GM18511 (cell line): ENCODE measurements at regions not wholly inside any gene's neighbourhood (a gene's known extent, or its start where the extent isn't known, plus 50 kb on each side); places are given as distances from the start of the nearest gene placed in this dataset.

ENCODE experiments used
- ATAC-seq: cut with Tn5 transposase; IDR thresholded peaks from one replicate; pipeline ENCODE4 v1.9.1; 2021; ENCODE audit warnings: mild to moderate bottlenecking, moderate library complexity; ENCODE audit not compliant: unreplicated experiment

- peak; percentile 33 for ATAC-seq
These were observed 58.1 kb upstream of the MEF2A start for GRCh38 chr15:99507504-99508310.

- ATAC-seq: no peak
These were observed 57.5 kb upstream of the MEF2A start for GRCh38 chr15:99508311-99508645.

DNA sequence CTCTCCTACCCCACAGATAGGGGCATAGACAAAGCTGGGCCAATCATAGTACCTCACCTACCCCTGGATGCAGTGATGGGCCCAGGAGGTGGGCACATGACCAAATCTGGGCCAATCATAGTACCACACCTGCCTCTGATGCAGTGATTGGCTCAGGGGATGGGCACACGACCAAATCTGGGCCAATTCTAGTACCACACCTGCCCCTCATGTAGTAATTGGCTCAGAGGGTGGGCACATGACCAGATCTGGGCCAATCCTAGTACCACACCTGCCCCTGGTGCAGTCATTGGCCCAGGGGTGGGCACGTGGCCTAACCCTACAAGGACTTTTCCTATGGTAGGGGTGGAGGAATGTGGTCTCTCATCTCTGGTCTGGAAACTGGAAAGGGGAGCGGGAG is 56.9 kb upstream of the MEF2A start:
- ATAC-seq: no peak

- ATAC-seq: no peak
These were observed 55.9 kb upstream of the MEF2A start for GRCh38 chr15:99509686-99510461.

- ATAC-seq: no peak
These were observed 54.3 kb upstream of the MEF2A start for GRCh38 chr15:99511531-99511865.

DNA sequence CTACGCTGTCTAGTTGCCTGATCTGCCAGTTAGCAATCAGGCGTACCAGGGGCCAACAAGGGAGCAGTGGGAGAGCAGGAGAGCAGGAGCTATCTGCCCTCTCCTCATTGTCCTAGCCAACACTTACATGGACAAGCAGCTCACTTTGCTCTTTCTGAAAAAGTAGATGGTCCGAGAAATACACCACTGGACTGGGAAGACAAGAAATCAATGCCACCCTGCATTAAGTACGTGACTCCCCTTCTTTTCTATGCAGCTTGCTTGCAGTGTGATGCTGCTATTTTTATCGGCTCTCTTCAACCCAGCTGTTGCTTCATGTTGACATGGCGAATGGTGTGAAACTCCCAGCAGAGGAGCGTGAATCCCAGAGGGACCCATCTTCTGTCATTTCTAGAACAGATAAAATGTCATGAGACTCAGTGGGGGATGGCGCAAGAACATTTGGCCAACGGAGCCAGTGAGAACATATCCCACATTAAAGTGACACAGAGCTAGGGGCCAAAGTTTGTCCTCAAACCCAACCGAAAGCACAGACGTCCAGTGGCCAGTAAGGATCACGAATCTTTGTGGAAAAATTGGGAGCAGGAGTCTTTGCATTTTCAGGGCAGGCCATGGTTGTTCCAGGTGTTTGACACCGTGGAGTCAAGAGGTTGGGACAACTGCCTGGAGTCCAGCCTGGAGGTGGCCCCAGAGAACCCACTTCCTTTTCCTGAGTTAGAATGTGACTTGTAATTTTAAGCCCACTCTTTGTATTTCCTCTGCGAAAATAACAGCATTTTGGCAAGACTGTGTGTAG is 53.7 kb upstream of the MEF2A start:
- peak; percentile 75 for ATAC-seq

DNA sequence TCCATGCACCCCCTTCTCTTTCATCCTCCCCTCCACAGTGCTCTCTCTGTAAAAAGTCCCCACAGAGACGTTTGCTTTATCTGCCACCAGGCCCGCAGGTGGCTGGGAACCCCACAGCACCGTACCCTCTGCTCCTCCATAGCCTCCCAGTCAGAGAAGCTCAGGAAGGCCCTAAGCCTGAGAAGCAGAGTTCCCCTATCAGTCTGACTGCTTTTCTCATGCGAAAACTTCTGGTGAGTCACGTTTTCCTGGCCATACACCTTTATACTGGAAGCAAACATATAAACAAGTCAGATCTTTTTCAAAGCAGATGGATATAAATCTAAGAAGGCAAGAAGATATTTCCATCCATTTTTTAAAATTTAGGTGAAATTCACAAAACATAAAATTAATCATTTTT is 51.5 kb upstream of the MEF2A start:
- ATAC-seq: no peak
